HEK293 (cell line): ENCODE measurements at regions not wholly inside any gene's neighbourhood (a gene's known extent, or its start where the extent isn't known, plus 50 kb on each side); places are given as distances from the start of the nearest gene placed in this dataset.

Source experiments
- CTCF ChIA-PET: fragments of 350-600 bp; formaldehyde crosslinking; extraction: SDS; loops from one replicate; lab custom pipeline; 2021; ENCODE audit warnings: antibody characterized with exemption; lab: Yijun Ruan, JAX
- POLR2A ChIA-PET: fragments of 300-600 bp; formaldehyde crosslinking; extraction: SDS; loops from one replicate; lab custom pipeline; 2020; ENCODE audit warnings: antibody characterized with exemption, inconsistent platforms; lab: Yijun Ruan, JAX
- H3K27ac ChIP-seq: fragments of 200-500 bp; sonication (Bioruptor generic); 2 replicates; pipeline ENCODE4 v1.5.1; 2014; ENCODE audit warnings: low read depth, low read length, control low read depth, inconsistent platforms; ENCODE audit errors: extremely low read depth
- H3K36me3 ChIP-seq, 2 experiments: fragments of 200-500 bp in 1 of 2; sonication (Bioruptor generic) in 1 of 2; 1 replicate in 1 of 2; 2 replicates in 1 of 2; pipeline ENCODE4 v1.5.1; 2014 to 2017; ENCODE audit warnings: inconsistent platforms in 2 of 2, low read length in 2 of 2; ENCODE audit not compliant: control insufficient read depth in 2 of 2, insufficient read depth in 1 of 2
- H3K4me1 ChIP-seq: fragments of 200-500 bp; sonication (Bioruptor generic); 2 replicates; pipeline ENCODE4 v1.5.1; 2014; ENCODE audit warnings: mild to moderate bottlenecking, low read length, inconsistent platforms; ENCODE audit not compliant: control insufficient read depth, insufficient read depth
- H3K4me3 ChIP-seq: 2 replicates; pipeline ENCODE4 v1.5.1; 2011; ENCODE audit warnings: low read depth, mild to moderate bottlenecking, control low read depth, low read length, moderate library complexity
- H3K9me3 ChIP-seq: fragments of 200-500 bp; sonication (Bioruptor generic); 2 replicates; pipeline ENCODE4 v1.5.1; 2014; ENCODE audit warnings: low read depth, low read length, inconsistent platforms; ENCODE audit not compliant: control insufficient read depth, insufficient read depth
- KLF16 ChIP-seq: fragments of 450-650 bp; formaldehyde crosslinking; IDR thresholded peaks from 2 replicates; pipeline ENCODE4 v1.5.1; 2017; ENCODE audit warnings: missing biosample characterization, missing genetic modification characterization
- KLF8 ChIP-seq: fragments of 450-650 bp; formaldehyde crosslinking; IDR thresholded peaks from 2 replicates; pipeline ENCODE4 v1.5.1; 2016; ENCODE audit warnings: missing biosample characterization, missing genetic modification characterization
- KLF9 ChIP-seq: fragments of 450-650 bp; formaldehyde crosslinking; IDR thresholded peaks from 2 replicates; pipeline ENCODE4 v1.5.1; 2016; ENCODE audit warnings: missing biosample characterization, missing genetic modification characterization, low read depth
- MEIS1 ChIP-seq: sonication (generic); formaldehyde crosslinking; IDR thresholded peaks from 2 replicates; pipeline ENCODE4 v1.8.1; 2022; ENCODE audit warnings: missing genetic modification reagents, mild to moderate bottlenecking, borderline replicate concordance
- OSR2 ChIP-seq: fragments of 450-650 bp; formaldehyde crosslinking; IDR thresholded peaks from 2 replicates; pipeline ENCODE4 v1.5.1; 2016; ENCODE audit warnings: missing biosample characterization, missing genetic modification characterization
- TCF7L2 ChIP-seq: IDR thresholded peaks from 2 replicates; pipeline ENCODE4 v1.6.1; 2011; ENCODE audit warnings: low read depth, mild to moderate bottlenecking, inconsistent platforms, low read length, moderate library complexity, borderline replicate concordance
- ZBTB11 ChIP-seq: fragments of 450-650 bp; formaldehyde crosslinking; conservative IDR thresholded peaks from 2 replicates; pipeline ENCODE4 v1.5.1; 2016; ENCODE audit warnings: low read depth, missing biosample characterization, missing genetic modification characterization
- ZBTB7A ChIP-seq: fragments of 450-650 bp; formaldehyde crosslinking; IDR thresholded peaks from 2 replicates; pipeline ENCODE4 v1.5.1; 2016; ENCODE audit warnings: low read depth, missing biosample characterization, missing genetic modification characterization
- ZFHX2 ChIP-seq: fragments of 450-650 bp; formaldehyde crosslinking; conservative IDR thresholded peaks from 2 replicates; pipeline ENCODE4 v1.5.1; 2016; ENCODE audit warnings: missing biosample characterization, missing genetic modification characterization
- ZFP37 ChIP-seq: fragments of 450-650 bp; formaldehyde crosslinking; IDR thresholded peaks from 2 replicates; pipeline ENCODE4 v1.5.1; 2016; ENCODE audit warnings: missing biosample characterization, missing genetic modification characterization
- ZFP69B ChIP-seq: fragments of 450-650 bp; formaldehyde crosslinking; IDR thresholded peaks from 2 replicates; pipeline ENCODE4 v1.5.1; 2016; ENCODE audit warnings: missing biosample characterization, missing genetic modification characterization
- ZNF114 ChIP-seq: fragments of 450-650 bp; formaldehyde crosslinking; IDR thresholded peaks from 2 replicates; pipeline ENCODE4 v1.5.0; 2017; ENCODE audit warnings: missing biosample characterization, missing genetic modification characterization
- ZNF133 ChIP-seq: fragments of 450-650 bp; formaldehyde crosslinking; IDR thresholded peaks from 2 replicates; pipeline ENCODE4 v1.5.1; 2016; ENCODE audit warnings: missing biosample characterization, missing genetic modification characterization
- ZNF274 ChIP-seq, 2 experiments: fragments of 200-500 bp in 1 of 2; fragments of 450-650 bp in 1 of 2; sonication (Bioruptor generic) in 1 of 2; formaldehyde crosslinking in 1 of 2; IDR thresholded peaks; 2 replicates each; pipeline versions ENCODE4 v1.5.1 to v1.6.1; 2014 to 2016; ENCODE audit warnings: borderline replicate concordance in 1 of 2, inconsistent platforms in 1 of 2, low read length in 1 of 2, missing biosample characterization in 1 of 2, missing genetic modification characterization in 1 of 2
- ZNF366 ChIP-seq: fragments of 450-650 bp; formaldehyde crosslinking; conservative IDR thresholded peaks from 2 replicates; pipeline ENCODE4 v1.5.1; 2016; ENCODE audit warnings: missing biosample characterization, missing genetic modification characterization
- ZNF473 ChIP-seq: fragments of 450-650 bp; formaldehyde crosslinking; IDR thresholded peaks from 2 replicates; pipeline ENCODE4 v1.5.1; 2017; ENCODE audit warnings: missing biosample characterization, missing genetic modification characterization
- ZNF654 ChIP-seq: fragments of 450-650 bp; formaldehyde crosslinking; IDR thresholded peaks from 2 replicates; pipeline ENCODE4 v1.5.1; 2016; ENCODE audit warnings: low read depth, missing biosample characterization, missing genetic modification characterization
- ZNF785 ChIP-seq: fragments of 450-650 bp; formaldehyde crosslinking; IDR thresholded peaks from 2 replicates; pipeline ENCODE4 v1.5.1; 2016; ENCODE audit warnings: missing biosample characterization, missing genetic modification characterization
- ZSCAN18 ChIP-seq: fragments of 450-650 bp; formaldehyde crosslinking; IDR thresholded peaks from 2 replicates; pipeline ENCODE4 v1.5.1; 2016; ENCODE audit warnings: missing biosample characterization, missing genetic modification characterization
- TF ChIP-seq, protein P1 (sequence below): fragments of 450-650 bp; formaldehyde crosslinking; IDR thresholded peaks from 2 replicates; pipeline ENCODE4 v1.5.1; 2017; ENCODE audit warnings: missing biosample characterization, missing genetic modification characterization
- TF ChIP-seq, protein P2 (sequence below): fragments of 450-650 bp; formaldehyde crosslinking; IDR thresholded peaks from 2 replicates; pipeline ENCODE4 v1.5.1; 2016; ENCODE audit warnings: missing biosample characterization, missing genetic modification characterization
- TF ChIP-seq, protein P3 (sequence below): fragments of 450-650 bp; formaldehyde crosslinking; IDR thresholded peaks from 2 replicates; pipeline ENCODE4 v1.5.1; 2016; ENCODE audit warnings: missing biosample characterization, missing genetic modification characterization, borderline replicate concordance
- TF ChIP-seq, protein P4 (sequence below): fragments of 450-650 bp; formaldehyde crosslinking; IDR thresholded peaks from 2 replicates; pipeline ENCODE4 v1.5.1; 2016; ENCODE audit warnings: missing biosample characterization, missing genetic modification characterization, low read depth

- H3K4me3 ChIP-seq: no peak overlapping the region
- TF ChIP-seq ZNF785 (no peak), ZFP69B (tag by site-specific recombination) (no peak), ZBTB7A (no peak), ZSCAN18 (tag by site-specific recombination) (no peak), OSR2 (tag by site-specific recombination) (no peak), ZFP37 (no peak)
- TF ChIP-seq, protein P1, sequence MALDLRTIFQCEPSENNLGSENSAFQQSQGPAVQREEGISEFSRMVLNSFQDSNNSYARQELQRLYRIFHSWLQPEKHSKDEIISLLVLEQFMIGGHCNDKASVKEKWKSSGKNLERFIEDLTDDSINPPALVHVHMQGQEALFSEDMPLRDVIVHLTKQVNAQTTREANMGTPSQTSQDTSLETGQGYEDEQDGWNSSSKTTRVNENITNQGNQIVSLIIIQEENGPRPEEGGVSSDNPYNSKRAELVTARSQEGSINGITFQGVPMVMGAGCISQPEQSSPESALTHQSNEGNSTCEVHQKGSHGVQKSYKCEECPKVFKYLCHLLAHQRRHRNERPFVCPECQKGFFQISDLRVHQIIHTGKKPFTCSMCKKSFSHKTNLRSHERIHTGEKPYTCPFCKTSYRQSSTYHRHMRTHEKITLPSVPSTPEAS: no peak
- TF ChIP-seq, all 188 proteins: peak for 0
- Histone ChIP-seq H3K27ac (no peak overlapping the region), H3K36me3 (no peaks in the 10 kb centered on the region), H3K4me1 (no peaks in the 10 kb centered on the region), H3K9me3 (no peaks in the 10 kb centered on the region)
- CTCF ChIA-PET: interaction anchor here (1.0 kb wide), 1 partner anchor 14 kb away, joined by 3 read pairs; no protein-coding TSS in a partner anchor
- POLR2A ChIA-PET: no interaction called here
These were observed 87.1 kb upstream of the OPCML start for GRCh38 chr11:133619397-133619796.

- no peak overlapping the region for H3K4me3 ChIP-seq
- CTCF ChIA-PET: interaction anchor here (0.7 kb wide), 1 partner anchor 255 kb away, joined by 3 read pairs; no protein-coding TSS in a partner anchor
- H3K36me3 ChIP-seq: no peaks in the 10 kb centered on the region
- POLR2A ChIA-PET: no interaction called here
- H3K27ac ChIP-seq: no peak overlapping the region
- no peaks in the 10 kb centered on the region for H3K9me3 ChIP-seq
- TF ChIP-seq, protein P2, sequence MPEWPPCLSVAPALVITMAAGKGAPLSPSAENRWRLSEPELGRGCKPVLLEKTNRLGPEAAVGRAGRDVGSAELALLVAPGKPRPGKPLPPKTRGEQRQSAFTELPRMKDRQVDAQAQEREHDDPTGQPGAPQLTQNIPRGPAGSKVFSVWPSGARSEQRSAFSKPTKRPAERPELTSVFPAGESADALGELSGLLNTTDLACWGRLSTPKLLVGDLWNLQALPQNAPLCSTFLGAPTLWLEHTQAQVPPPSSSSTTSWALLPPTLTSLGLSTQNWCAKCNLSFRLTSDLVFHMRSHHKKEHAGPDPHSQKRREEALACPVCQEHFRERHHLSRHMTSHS: no peak
- TF ChIP-seq ZNF274 (IDR thresholded peaks at IDR 0.05; ENCODE audit: low read length) (no peak), ZNF274 (tag by site-specific recombination; IDR thresholded peaks at IDR 0.05; ENCODE audit: borderline replicate concordance) (no peak), ZNF473 (tag by site-specific recombination) (no peak), ZNF114 (no peak), ZFHX2 (no peak), ZNF654 (tag by site-specific recombination) (no peak), ZNF366 (no peak), MEIS1 (CRISPR knock-in tag) (no peak), ZBTB11 (no peak), TCF7L2 (no peak), ZNF133 (tag by site-specific recombination) (no peak), KLF9 (tag by site-specific recombination) (no peak), KLF8 (no peak), ZBTB7A (no peak), KLF16 (tag by site-specific recombination) (no peak)
- TF ChIP-seq, protein P3, sequence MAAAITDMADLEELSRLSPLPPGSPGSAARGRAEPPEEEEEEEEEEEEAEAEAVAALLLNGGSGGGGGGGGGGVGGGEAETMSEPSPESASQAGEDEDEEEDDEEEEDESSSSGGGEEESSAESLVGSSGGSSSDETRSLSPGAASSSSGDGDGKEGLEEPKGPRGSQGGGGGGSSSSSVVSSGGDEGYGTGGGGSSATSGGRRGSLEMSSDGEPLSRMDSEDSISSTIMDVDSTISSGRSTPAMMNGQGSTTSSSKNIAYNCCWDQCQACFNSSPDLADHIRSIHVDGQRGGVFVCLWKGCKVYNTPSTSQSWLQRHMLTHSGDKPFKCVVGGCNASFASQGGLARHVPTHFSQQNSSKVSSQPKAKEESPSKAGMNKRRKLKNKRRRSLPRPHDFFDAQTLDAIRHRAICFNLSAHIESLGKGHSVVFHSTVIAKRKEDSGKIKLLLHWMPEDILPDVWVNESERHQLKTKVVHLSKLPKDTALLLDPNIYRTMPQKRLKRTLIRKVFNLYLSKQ (tag by site-specific recombination): no peak
- TF ChIP-seq, protein P4, sequence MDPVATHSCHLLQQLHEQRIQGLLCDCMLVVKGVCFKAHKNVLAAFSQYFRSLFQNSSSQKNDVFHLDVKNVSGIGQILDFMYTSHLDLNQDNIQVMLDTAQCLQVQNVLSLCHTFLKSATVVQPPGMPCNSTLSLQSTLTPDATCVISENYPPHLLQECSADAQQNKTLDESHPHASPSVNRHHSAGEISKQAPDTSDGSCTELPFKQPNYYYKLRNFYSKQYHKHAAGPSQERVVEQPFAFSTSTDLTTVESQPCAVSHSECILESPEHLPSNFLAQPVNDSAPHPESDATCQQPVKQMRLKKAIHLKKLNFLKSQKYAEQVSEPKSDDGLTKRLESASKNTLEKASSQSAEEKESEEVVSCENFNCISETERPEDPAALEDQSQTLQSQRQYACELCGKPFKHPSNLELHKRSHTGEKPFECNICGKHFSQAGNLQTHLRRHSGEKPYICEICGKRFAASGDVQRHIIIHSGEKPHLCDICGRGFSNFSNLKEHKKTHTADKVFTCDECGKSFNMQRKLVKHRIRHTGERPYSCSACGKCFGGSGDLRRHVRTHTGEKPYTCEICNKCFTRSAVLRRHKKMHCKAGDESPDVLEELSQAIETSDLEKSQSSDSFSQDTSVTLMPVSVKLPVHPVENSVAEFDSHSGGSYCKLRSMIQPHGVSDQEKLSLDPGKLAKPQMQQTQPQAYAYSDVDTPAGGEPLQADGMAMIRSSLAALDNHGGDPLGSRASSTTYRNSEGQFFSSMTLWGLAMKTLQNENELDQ (tag by site-specific recombination): no peak
- H3K4me1 ChIP-seq: no peaks in the 10 kb centered on the region
These were observed 86.2 kb upstream of the OPCML start for GRCh38 chr11:133618544-133618943.
